ENCODE measurements at regions not wholly inside any gene's neighbourhood (a gene's known extent, or its start where the extent isn't known, plus 50 kb on each side); places are given as distances from the start of the nearest gene placed in this dataset.

GRCh38 chr18:67995769-67996168 lies 479.2 kb upstream of the DSEL start:
- no peak overlapping the region for H3K27ac ChIP-seq
- H2AFZ ChIP-seq (replicated peaks), result no peak overlapping the region
- no peak overlapping the region for H3K4me3 Mint-ChIP-seq
- no peak overlapping the region for H3K4me2 ChIP-seq
- DNase-seq (ENCODE audit: low spot score), result no peak
- H3K27ac Mint-ChIP-seq, result no peak overlapping the region
- no peaks in the 10 kb centered on the region for H3K79me2 ChIP-seq (ENCODE audit: low read depth)
- H3K27me3 Mint-ChIP-seq (ENCODE audit: insufficient read depth, low read depth), result no peaks in the 10 kb centered on the region
- TF ChIP-seq EZH2phosphoT487 (IDR thresholded peaks at IDR 0.05) (no peak), EZH2 (IDR thresholded peaks at IDR 0.05) (no peak), CTCF (IDR thresholded peaks at IDR 0.05) (no peak)
- no peak overlapping the region for H3K4me3 ChIP-seq
- H3K9ac ChIP-seq, result no peak overlapping the region
- H3K9me3 Mint-ChIP-seq, result no peaks in the 10 kb centered on the region
- H3K9me3 ChIP-seq (ENCODE audit: low read depth), result no peaks in the 10 kb centered on the region
- no peaks in the 10 kb centered on the region for H3K4me1 Mint-ChIP-seq
- H3K27me3 ChIP-seq, result no peaks in the 10 kb centered on the region
- H4K20me1 ChIP-seq (ENCODE audit: low read depth), result no peaks in the 10 kb centered on the region
- H3F3A ChIP-seq (ENCODE audit: low read depth), result no peaks in the 10 kb centered on the region
- no peaks in the 10 kb centered on the region for H3K4me1 ChIP-seq
- H3K36me3 ChIP-seq, result no peaks in the 10 kb centered on the region
- H3K36me3 Mint-ChIP-seq, result no peaks in the 10 kb centered on the region

DNA sequence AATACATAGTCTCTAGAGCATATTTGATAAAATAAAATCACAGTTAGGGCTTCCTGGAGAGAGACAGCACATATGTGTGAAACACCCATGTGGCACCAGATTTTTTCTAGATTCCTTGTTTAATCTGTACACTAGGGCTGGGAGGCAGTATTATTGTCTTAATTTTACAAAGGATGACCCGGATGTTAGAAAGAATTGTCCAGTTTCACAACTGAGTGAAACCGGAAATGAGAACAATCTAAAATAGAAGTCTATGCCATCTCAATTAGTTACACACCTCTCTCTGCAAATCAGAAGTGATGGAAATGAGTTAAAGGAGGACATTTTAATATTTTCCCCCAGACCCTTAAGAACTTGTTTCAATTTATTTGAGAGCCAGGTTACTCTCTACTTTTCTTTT lies 463.7 kb upstream of the DSEL start:
- Histone ChIP-seq H2AFZ (replicated peaks) (no peak overlapping the region), H3K4me1 (no peaks in the 10 kb centered on the region), H3K4me2 (no peak overlapping the region), H3K9ac (no peak overlapping the region), H3K27ac (no peak overlapping the region), H4K20me1 (ENCODE audit: low read depth) (no peaks in the 10 kb centered on the region), H3K9me3 (ENCODE audit: low read depth) (no peaks in the 10 kb centered on the region), H3K27me3 (no peaks in the 10 kb centered on the region), H3K79me2 (ENCODE audit: low read depth) (no peaks in the 10 kb centered on the region), H3K4me3 (no peak overlapping the region), H3K36me3 (no peaks in the 10 kb centered on the region), H3F3A (ENCODE audit: low read depth) (no peaks in the 10 kb centered on the region)
- no peak for DNase-seq (ENCODE audit: low spot score)
- H3K4me1 Mint-ChIP-seq, result no peaks in the 10 kb centered on the region
- H3K4me3 Mint-ChIP-seq, result no peak overlapping the region
- TF ChIP-seq EZH2 (IDR thresholded peaks at IDR 0.05) (no peak), CTCF (IDR thresholded peaks at IDR 0.05) (no peak), EZH2phosphoT487 (IDR thresholded peaks at IDR 0.05) (no peak)
- no peaks in the 10 kb centered on the region for H3K36me3 Mint-ChIP-seq
- no peaks in the 10 kb centered on the region for H3K27me3 Mint-ChIP-seq (ENCODE audit: insufficient read depth, low read depth)
- no peak overlapping the region for H3K27ac Mint-ChIP-seq
- no peaks in the 10 kb centered on the region for H3K9me3 Mint-ChIP-seq

- Histone ChIP-seq H3K36me3 (no peaks in the 10 kb centered on the region), H3K79me2 (ENCODE audit: low read depth) (no peaks in the 10 kb centered on the region), H3K27me3 (no peaks in the 10 kb centered on the region), H3K9me3 (ENCODE audit: low read depth) (no peaks in the 10 kb centered on the region), H4K20me1 (ENCODE audit: low read depth) (no peaks in the 10 kb centered on the region), H2AFZ (replicated peaks) (no peak overlapping the region), H3F3A (ENCODE audit: low read depth) (no peaks in the 10 kb centered on the region), H3K4me2 (no peak overlapping the region), H3K4me1 (no peaks in the 10 kb centered on the region), H3K4me3 (no peak overlapping the region), H3K9ac (no peak overlapping the region), H3K27ac (no peak overlapping the region)
- Mint-ChIP-seq H3K27me3 (ENCODE audit: insufficient read depth, low read depth) (no peaks in the 10 kb centered on the region), H3K4me3 (no peak overlapping the region), H3K9me3 (peaks cover 2% of the 10 kb centered on the region), H3K27ac (no peak overlapping the region), H3K36me3 (no peaks in the 10 kb centered on the region), H3K4me1 (no peaks in the 10 kb centered on the region)
- TF ChIP-seq EZH2phosphoT487 (IDR thresholded peaks at IDR 0.05) (no peak), CTCF (IDR thresholded peaks at IDR 0.05) (no peak)
- no peak for DNase-seq (ENCODE audit: low spot score)
Observed at GRCh38 chr18:67977067-67977616, 460.6 kb upstream of the DSEL start.
